ENCODE measurements at regions not wholly inside any gene's neighbourhood (a gene's known extent, or its start where the extent isn't known, plus 50 kb on each side); places are given as distances from the start of the nearest gene placed in this dataset.

DNA sequence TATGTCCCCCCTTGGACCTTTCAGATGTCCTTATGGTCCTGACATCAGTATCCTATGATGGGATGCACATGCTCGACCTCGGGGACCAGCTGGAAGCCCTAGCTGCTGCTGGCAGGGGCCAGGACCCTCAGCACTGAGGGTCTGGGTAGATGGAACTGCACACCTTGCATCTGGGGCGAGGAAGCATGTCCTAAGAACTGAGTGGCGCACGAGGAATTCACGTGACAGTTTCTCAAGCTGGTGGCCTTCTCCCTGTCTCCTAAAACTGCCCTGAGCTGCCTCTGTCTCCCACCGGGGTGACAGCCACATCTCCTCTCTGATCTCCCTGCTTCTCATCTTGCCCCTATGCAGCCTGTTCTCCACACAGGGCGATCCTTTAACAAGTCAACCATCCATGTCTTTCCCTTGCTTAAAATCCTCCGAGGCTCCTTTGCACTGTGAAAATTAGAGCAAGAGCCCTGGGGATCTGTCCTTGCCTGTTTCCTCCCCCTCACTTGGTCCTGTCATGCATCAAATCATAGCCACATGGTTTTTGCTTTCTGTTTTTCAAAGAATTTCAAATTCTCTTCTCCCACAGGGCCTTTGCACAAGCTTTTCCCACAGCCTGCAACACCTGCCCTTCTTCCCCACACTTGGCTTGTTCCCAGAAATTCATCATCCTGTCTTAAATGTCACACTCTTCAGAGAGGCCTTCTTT lies 107.7 kb downstream of the CDH26 start:
- TF ChIP-seq, protein P1, sequence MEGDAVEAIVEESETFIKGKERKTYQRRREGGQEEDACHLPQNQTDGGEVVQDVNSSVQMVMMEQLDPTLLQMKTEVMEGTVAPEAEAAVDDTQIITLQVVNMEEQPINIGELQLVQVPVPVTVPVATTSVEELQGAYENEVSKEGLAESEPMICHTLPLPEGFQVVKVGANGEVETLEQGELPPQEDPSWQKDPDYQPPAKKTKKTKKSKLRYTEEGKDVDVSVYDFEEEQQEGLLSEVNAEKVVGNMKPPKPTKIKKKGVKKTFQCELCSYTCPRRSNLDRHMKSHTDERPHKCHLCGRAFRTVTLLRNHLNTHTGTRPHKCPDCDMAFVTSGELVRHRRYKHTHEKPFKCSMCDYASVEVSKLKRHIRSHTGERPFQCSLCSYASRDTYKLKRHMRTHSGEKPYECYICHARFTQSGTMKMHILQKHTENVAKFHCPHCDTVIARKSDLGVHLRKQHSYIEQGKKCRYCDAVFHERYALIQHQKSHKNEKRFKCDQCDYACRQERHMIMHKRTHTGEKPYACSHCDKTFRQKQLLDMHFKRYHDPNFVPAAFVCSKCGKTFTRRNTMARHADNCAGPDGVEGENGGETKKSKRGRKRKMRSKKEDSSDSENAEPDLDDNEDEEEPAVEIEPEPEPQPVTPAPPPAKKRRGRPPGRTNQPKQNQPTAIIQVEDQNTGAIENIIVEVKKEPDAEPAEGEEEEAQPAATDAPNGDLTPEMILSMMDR (IDR thresholded peaks at IDR 0.05) = no peak
- no peak for TF ChIP-seq TCF7L2 (IDR thresholded peaks at IDR 0.05; ENCODE audit: low read depth, low read length)
- TF ChIP-seq, protein P2, sequence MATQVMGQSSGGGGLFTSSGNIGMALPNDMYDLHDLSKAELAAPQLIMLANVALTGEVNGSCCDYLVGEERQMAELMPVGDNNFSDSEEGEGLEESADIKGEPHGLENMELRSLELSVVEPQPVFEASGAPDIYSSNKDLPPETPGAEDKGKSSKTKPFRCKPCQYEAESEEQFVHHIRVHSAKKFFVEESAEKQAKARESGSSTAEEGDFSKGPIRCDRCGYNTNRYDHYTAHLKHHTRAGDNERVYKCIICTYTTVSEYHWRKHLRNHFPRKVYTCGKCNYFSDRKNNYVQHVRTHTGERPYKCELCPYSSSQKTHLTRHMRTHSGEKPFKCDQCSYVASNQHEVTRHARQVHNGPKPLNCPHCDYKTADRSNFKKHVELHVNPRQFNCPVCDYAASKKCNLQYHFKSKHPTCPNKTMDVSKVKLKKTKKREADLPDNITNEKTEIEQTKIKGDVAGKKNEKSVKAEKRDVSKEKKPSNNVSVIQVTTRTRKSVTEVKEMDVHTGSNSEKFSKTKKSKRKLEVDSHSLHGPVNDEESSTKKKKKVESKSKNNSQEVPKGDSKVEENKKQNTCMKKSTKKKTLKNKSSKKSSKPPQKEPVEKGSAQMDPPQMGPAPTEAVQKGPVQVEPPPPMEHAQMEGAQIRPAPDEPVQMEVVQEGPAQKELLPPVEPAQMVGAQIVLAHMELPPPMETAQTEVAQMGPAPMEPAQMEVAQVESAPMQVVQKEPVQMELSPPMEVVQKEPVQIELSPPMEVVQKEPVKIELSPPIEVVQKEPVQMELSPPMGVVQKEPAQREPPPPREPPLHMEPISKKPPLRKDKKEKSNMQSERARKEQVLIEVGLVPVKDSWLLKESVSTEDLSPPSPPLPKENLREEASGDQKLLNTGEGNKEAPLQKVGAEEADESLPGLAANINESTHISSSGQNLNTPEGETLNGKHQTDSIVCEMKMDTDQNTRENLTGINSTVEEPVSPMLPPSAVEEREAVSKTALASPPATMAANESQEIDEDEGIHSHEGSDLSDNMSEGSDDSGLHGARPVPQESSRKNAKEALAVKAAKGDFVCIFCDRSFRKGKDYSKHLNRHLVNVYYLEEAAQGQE (IDR thresholded peaks at IDR 0.05; ENCODE audit: insufficient read depth in 1 of 2, low read depth in 2 of 2, low read length in 1 of 2) = no peak

All from Panc1 (cell line).